22Rv1 (cell line): ENCODE measurements at regions not wholly inside any gene's neighbourhood (a gene's known extent, or its start where the extent isn't known, plus 50 kb on each side); places are given as distances from the start of the nearest gene placed in this dataset.
"Not testable (repeated sequence)": the region's sequence is repeated elsewhere in the genome, so short reads cannot be mapped to it uniquely, and the experiment has no call there.

ENCODE experiments used
- H3K27ac ChIP-seq: fragments of 450-650 bp; 2 replicates; pipeline ENCODE4 v1.5.1; 2017
- CTCF ChIP-seq: fragments of 450-650 bp; IDR thresholded peaks from 2 replicates; pipeline ENCODE4 v1.5.1; 2017; ENCODE audit warnings: mild to moderate bottlenecking
- ZFX ChIP-seq: fragments of 450-650 bp; IDR thresholded peaks from 2 replicates; pipeline ENCODE4 v1.6.1; 2017; ENCODE audit warnings: antibody characterized with exemption, borderline replicate concordance

GRCh38 chrX:107296184-107296583, 89.8 kb downstream of the DNAAF6 start:
- H3K27ac ChIP-seq, result not testable (repeated sequence)

DNA sequence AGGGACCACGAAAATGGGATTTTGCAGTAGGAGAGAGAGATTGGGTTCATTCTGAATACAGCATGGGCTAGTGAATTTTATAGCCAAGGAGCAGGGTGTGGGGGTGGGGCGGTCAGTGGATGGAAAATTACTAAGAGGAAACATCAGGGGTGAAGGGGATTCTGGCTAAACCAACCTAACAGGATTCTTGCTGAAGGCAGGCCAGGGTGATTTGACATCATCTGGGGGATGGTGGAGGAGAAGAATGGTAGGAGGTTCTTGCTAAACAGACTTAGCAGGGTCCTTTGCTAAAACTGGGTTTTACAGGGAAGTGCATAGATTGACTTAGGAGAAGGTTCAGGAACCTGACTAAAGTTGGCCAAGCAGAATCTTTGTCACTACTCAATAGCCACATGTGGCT, 91.9 kb downstream of the DNAAF6 start:
- TF ChIP-seq CTCF (no peak), ZFX (no peak)
- no peak overlapping the region for H3K27ac ChIP-seq

- H3K27ac ChIP-seq, result no peak overlapping the region
- TF ChIP-seq CTCF, result no peak
- TF ChIP-seq ZFX, result no peak
Observed at GRCh38 chrX:107301253-107301652, 94.8 kb downstream of the DNAAF6 start.

- no peak for TF ChIP-seq CTCF
- no peak for TF ChIP-seq ZFX
- no peak overlapping the region for H3K27ac ChIP-seq
Observed at GRCh38 chrX:107304141-107304540, 97.7 kb downstream of the DNAAF6 start.

DNA sequence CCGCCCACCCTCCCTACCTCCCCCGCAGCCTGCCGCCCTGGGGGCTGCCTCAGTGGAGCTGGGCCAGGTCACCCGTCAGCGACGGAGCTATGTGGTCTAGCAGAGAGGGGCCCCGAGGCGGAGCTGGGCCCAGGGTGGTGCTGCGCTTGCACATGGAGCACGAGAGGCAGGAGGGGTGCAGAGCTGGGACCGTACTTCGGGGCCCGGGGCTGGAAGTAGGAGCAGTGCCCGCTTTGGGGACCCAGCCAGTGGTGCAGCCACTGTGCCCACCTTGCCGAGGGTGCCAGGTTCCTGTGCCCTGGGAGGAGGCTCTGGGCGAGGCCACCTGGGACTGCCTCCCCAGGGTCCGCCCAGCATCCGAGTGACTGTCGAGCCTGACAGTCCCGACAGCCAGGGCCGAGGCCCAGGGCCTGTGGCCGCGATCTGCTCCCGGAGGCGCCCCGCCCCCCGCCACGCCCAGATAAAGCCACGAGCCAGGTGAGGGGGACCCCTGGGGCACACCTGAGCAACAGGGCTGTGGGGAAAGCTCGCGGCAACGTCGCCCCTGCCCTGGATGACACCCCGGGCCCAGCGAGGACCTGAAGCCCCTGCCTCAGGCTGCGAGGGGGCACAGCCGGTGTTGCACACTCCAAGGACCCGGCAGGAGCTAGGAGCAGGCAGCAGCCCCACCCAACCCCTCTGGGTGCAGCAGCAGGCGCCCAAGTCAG, 117.5 kb downstream of the DNAAF6 start:
- TF ChIP-seq ZFX (no peak), CTCF (no peak)

GRCh38 chrX:107324493-107325310, 118.3 kb downstream of the DNAAF6 start:
- TF ChIP-seq CTCF (no peak), ZFX (no peak)
- H3K27ac ChIP-seq, result no peak overlapping the region

More for the DNA sequence above, 117.5 kb downstream of the DNAAF6 start:
- H3K27ac ChIP-seq, result no peak overlapping the region

GRCh38 chrX:107325467-107325866, 119.1 kb downstream of the DNAAF6 start:
- no peak overlapping the region for H3K27ac ChIP-seq
- no peak for TF ChIP-seq CTCF
- TF ChIP-seq ZFX, result no peak
